ENCODE measurements at regions not wholly inside any gene's neighbourhood (a gene's known extent, or its start where the extent isn't known, plus 50 kb on each side); places are given as distances from the start of the nearest gene placed in this dataset.

GRCh38 chr12:5269846-5270245 is 162.1 kb upstream of the NTF3 start:
- TF ChIP-seq, protein P1, sequence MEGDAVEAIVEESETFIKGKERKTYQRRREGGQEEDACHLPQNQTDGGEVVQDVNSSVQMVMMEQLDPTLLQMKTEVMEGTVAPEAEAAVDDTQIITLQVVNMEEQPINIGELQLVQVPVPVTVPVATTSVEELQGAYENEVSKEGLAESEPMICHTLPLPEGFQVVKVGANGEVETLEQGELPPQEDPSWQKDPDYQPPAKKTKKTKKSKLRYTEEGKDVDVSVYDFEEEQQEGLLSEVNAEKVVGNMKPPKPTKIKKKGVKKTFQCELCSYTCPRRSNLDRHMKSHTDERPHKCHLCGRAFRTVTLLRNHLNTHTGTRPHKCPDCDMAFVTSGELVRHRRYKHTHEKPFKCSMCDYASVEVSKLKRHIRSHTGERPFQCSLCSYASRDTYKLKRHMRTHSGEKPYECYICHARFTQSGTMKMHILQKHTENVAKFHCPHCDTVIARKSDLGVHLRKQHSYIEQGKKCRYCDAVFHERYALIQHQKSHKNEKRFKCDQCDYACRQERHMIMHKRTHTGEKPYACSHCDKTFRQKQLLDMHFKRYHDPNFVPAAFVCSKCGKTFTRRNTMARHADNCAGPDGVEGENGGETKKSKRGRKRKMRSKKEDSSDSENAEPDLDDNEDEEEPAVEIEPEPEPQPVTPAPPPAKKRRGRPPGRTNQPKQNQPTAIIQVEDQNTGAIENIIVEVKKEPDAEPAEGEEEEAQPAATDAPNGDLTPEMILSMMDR (conservative IDR thresholded peaks at IDR 0.05 in 1 of 2, IDR thresholded peaks at IDR 0.05 in 1 of 2; ENCODE audit: extremely low read depth in 1 of 2, insufficient read depth in 1 of 2, low read depth in 1 of 2, low read length in 2 of 2) = no peak
- TF ChIP-seq EZH2 (IDR thresholded peaks at IDR 0.05; ENCODE audit: borderline replicate concordance, low read length) = no peak
